Effector memory CD8-positive, alpha-beta T cell (primary cell): ENCODE measurements at regions not wholly inside any gene's neighbourhood (a gene's known extent, or its start where the extent isn't known, plus 50 kb on each side); places are given as distances from the start of the nearest gene placed in this dataset.

Experiments
- ATAC-seq: fragments of 150-1000 bp; cut with Tn5 transposase; replicated peaks from 2 replicates; pipeline ENCODE4 v1.10.0; 2021; ENCODE audit warnings: mild to moderate bottlenecking, moderate library complexity
- DNase-seq, 3 experiments: peaks; one replicate each; pipeline ENCODE4 v3.0.0; 2021
- H3K27ac Mint-ChIP-seq, 2 donors: one replicate each; pipeline ENCODE4 v1.8.0; 2022; ENCODE audit warnings: mild to moderate bottlenecking in 2 of 2, mixed read lengths in 2 of 2, moderate library complexity in 2 of 2
- H3K27me3 Mint-ChIP-seq, 2 donors: one replicate each; pipeline ENCODE4 v1.8.0; 2022; ENCODE audit warnings: mixed read lengths in 2 of 2
- H3K36me3 Mint-ChIP-seq: one replicate; pipeline ENCODE4 v1.8.0; 2022; ENCODE audit warnings: mild to moderate bottlenecking, moderate library complexity, mixed read lengths; ENCODE audit not compliant: insufficient read depth
- H3K4me1 Mint-ChIP-seq, 2 donors: one replicate each; pipeline ENCODE4 v1.8.0; 2022; ENCODE audit warnings: low read depth in 2 of 2, mixed read lengths in 2 of 2
- H3K4me3 Mint-ChIP-seq, 2 donors: one replicate each; pipeline ENCODE4 v1.8.0; 2022; ENCODE audit warnings: mild to moderate bottlenecking in 2 of 2, mixed read lengths in 2 of 2, moderate library complexity in 2 of 2
- H3K9me3 Mint-ChIP-seq, 2 donors: one replicate each; pipeline ENCODE4 v1.8.0; 2022; ENCODE audit warnings: mixed read lengths in 2 of 2

DNA sequence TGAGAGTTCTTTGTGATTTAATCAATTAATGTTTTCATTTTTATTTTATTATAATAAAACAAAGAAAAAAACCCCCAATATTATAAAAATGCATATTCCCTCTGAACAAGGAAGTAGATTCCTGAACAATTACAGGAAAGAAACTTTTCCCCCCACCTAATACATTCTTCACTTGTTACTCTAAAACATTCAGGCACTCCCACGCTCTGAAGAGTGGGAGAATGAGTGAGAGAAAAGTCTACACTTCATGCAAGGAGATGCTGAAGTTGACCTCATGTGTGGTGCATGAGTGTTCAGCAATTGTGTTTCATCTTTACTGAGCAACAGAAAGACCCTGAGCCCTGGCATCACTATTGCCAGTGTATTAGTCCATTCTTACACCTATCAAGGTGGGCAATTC, 244.2 kb upstream of the IGFBP3 start:
- DNase-seq (no peak), ATAC-seq (no peak)
- no peaks in the 10 kb centered on the region for H3K27me3 Mint-ChIP-seq
- H3K4me1 Mint-ChIP-seq, result no peaks in the 10 kb centered on the region
- H3K9me3 Mint-ChIP-seq, result peaks cover 0 to 6% of the 10 kb centered on the region in 2 donors
- H3K27ac Mint-ChIP-seq, result no peak overlapping the region
- no peak overlapping the region for H3K4me3 Mint-ChIP-seq
- no peaks in the 10 kb centered on the region for H3K36me3 Mint-ChIP-seq

DNA sequence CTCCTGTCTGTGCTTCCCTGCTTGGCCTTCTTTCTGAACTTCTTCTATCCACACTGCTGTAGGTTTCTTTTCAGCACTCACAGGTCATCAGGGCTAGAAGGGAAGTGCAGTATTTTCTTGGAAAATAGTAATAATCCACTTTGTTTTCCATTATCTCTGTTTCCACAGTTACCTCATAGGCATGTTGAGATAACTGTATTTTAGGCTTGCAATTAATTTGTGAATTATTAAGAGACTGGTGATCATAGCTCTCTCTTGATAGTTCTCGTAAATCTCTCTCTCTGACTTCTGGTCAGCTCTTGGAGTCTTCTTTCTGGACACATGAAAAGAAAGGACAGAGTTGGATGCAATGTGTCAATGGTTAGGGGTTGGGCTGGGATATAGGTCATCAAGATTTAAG, 243.6 kb upstream of the IGFBP3 start:
- H3K9me3 Mint-ChIP-seq, result peaks cover 0 to 6% of the 10 kb centered on the region in 2 donors
- H3K4me1 Mint-ChIP-seq, result no peaks in the 10 kb centered on the region
- no peaks in the 10 kb centered on the region for H3K27me3 Mint-ChIP-seq
- DNase-seq (no peak), ATAC-seq (no peak)
- H3K4me3 Mint-ChIP-seq, result no peak overlapping the region
- no peak overlapping the region for H3K27ac Mint-ChIP-seq
- H3K36me3 Mint-ChIP-seq, result no peaks in the 10 kb centered on the region

- DNase-seq (no peak), ATAC-seq (no peak)
- H3K36me3 Mint-ChIP-seq, result no peaks in the 10 kb centered on the region
- no peak overlapping the region for H3K27ac Mint-ChIP-seq
- H3K27me3 Mint-ChIP-seq, result no peaks in the 10 kb centered on the region
- H3K4me3 Mint-ChIP-seq, result no peak overlapping the region
- H3K9me3 Mint-ChIP-seq, result peaks cover 0 to 6% of the 10 kb centered on the region in 2 donors
- no peaks in the 10 kb centered on the region for H3K4me1 Mint-ChIP-seq
Measured at GRCh38 chr7:46163246-46163645, 242.2 kb upstream of the IGFBP3 start.

- DNase-seq (no peak), ATAC-seq (no peak)
- H3K27me3 Mint-ChIP-seq, result no peaks in the 10 kb centered on the region
- H3K4me3 Mint-ChIP-seq, result no peak overlapping the region
- no peaks in the 10 kb centered on the region for H3K36me3 Mint-ChIP-seq
- peaks cover 0 to 6% of the 10 kb centered on the region in 2 donors for H3K9me3 Mint-ChIP-seq
- H3K27ac Mint-ChIP-seq, result no peak overlapping the region
- no peaks in the 10 kb centered on the region for H3K4me1 Mint-ChIP-seq
Measured at GRCh38 chr7:46162609-46163008, 241.5 kb upstream of the IGFBP3 start.

- H3K36me3 Mint-ChIP-seq, result no peaks in the 10 kb centered on the region
- H3K4me1 Mint-ChIP-seq, result no peaks in the 10 kb centered on the region
- DNase-seq, result no peak
- H3K4me3 Mint-ChIP-seq, result no peak overlapping the region
- no peak overlapping the region for H3K27ac Mint-ChIP-seq
- no peak for ATAC-seq
- H3K27me3 Mint-ChIP-seq, result no peaks in the 10 kb centered on the region
- peaks cover 0 to 6% of the 10 kb centered on the region in 2 donors for H3K9me3 Mint-ChIP-seq
Measured at GRCh38 chr7:46160861-46161260, 239.8 kb upstream of the IGFBP3 start.

DNA sequence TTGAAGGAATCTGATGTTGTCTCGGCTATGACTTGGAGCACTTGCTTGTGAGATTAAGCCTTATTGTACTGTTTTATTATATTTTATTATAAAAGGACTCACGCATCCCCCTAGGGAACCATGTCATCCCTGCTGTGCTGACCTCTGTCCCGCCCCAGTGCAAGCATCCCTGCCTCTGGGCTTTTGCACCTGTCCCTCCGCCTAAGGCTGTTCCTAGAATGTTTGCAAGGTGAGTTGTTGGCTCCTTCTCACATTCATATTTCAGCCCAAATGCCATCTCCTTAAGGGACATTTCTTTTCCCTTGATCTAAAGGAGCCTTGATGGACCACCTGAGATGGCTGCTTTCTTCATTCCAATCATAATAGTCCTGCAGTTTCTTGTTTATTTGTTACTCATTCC, 236.9 kb upstream of the IGFBP3 start:
- H3K4me1 Mint-ChIP-seq, result no peaks in the 10 kb centered on the region
- no peak overlapping the region for H3K27ac Mint-ChIP-seq
- H3K9me3 Mint-ChIP-seq, result no peaks in the 10 kb centered on the region
- no peak overlapping the region for H3K4me3 Mint-ChIP-seq
- no peak for DNase-seq
- H3K36me3 Mint-ChIP-seq, result no peaks in the 10 kb centered on the region
- H3K27me3 Mint-ChIP-seq, result no peaks in the 10 kb centered on the region
- ATAC-seq, result no peak

GRCh38 chr7:46157404-46157803, 236.3 kb upstream of the IGFBP3 start:
- Mint-ChIP-seq H3K4me1 (no peaks in the 10 kb centered on the region), H3K27ac (no peak overlapping the region), H3K27me3 (no peaks in the 10 kb centered on the region), H3K9me3 (no peaks in the 10 kb centered on the region), H3K4me3 (no peak overlapping the region), H3K36me3 (no peaks in the 10 kb centered on the region)
- no peak for ATAC-seq
- no peak for DNase-seq

- Mint-ChIP-seq H3K4me1 (no peaks in the 10 kb centered on the region), H3K27ac (no peak overlapping the region), H3K27me3 (no peaks in the 10 kb centered on the region), H3K4me3 (no peak overlapping the region), H3K9me3 (no peaks in the 10 kb centered on the region), H3K36me3 (no peaks in the 10 kb centered on the region)
- DNase-seq, result no peak
- no peak for ATAC-seq
Measured at GRCh38 chr7:46156853-46157252, 235.8 kb upstream of the IGFBP3 start.

- H3K36me3 Mint-ChIP-seq, result no peaks in the 10 kb centered on the region
Measured at GRCh38 chr7:46156086-46156485, 235.0 kb upstream of the IGFBP3 start.

DNA sequence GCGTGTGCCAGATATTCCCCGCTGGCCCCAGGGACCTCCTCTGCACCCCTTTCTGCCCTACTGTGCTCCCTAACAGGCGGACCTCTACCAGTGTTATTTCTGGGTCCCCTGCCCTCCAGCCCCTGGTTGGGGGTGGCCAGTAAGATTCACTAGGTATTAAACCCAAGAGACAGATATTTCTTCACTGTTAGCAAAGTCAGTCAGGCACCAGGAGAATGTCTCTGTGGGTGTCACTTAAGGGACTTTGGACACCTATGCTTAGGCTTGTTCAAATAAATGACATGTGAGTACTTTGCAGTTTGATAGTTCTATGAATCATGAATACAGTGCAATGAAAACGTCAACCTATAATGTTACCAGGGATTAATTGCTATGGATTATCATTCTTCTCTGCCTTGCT, 234.3 kb upstream of the IGFBP3 start:
- no peak overlapping the region for H3K27ac Mint-ChIP-seq
- ATAC-seq, result no peak
- no peaks in the 10 kb centered on the region for H3K9me3 Mint-ChIP-seq
- no peak for DNase-seq
- no peaks in the 10 kb centered on the region for H3K27me3 Mint-ChIP-seq
- no peaks in the 10 kb centered on the region for H3K4me1 Mint-ChIP-seq
- H3K4me3 Mint-ChIP-seq, result no peak overlapping the region
- H3K36me3 Mint-ChIP-seq, result no peaks in the 10 kb centered on the region

More at GRCh38 chr7:46156086-46156485, 235.0 kb upstream of the IGFBP3 start:
- DNase-seq, result no peak
- H3K27ac Mint-ChIP-seq, result no peak overlapping the region
- H3K4me3 Mint-ChIP-seq, result no peak overlapping the region
- no peaks in the 10 kb centered on the region for H3K9me3 Mint-ChIP-seq
- no peak for ATAC-seq
- no peaks in the 10 kb centered on the region for H3K27me3 Mint-ChIP-seq
- no peaks in the 10 kb centered on the region for H3K4me1 Mint-ChIP-seq

DNA sequence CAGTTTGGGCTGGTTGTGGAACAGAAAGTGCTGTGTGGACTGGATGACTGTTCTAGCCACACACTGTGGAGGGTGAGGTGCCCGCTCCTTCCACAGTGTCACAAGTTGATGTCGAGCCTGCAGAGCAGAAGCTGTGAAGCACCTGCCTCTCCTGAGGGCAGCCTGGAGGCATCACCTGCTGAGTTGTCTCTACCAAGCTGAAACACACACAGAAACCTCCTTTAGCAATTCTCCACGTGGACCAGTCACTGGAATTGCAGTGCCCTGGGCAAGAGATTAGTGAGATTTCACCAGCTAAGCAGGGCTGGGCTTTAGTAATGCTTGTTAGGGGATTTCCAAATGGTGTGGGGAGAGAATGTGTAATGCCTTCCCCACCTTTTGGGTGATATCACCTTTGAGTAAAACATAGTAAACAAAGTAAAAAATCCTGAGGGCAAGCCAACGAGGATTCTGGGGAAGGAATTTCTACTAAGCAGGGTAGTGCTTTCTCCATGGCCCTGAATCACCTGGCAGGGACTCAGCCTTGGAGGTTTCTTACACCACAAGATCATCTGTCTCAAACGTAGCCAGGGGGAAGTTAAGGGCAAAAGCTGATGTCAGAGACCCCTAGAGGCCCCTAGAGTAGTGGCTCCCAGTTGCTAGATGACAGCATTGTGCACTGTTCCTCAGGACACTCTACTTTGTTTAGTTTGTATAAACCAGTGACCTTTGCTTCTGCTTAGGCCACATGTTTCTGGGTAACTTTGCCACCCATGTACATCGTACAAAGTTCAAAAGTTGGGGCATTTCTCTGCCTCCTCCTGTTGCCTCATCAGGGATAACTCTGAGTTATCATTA, 233.1 kb upstream of the IGFBP3 start:
- Mint-ChIP-seq H3K4me3 (no peak overlapping the region), H3K4me1 (no peaks in the 10 kb centered on the region), H3K9me3 (peaks cover 0 to 3% of the 10 kb centered on the region in 2 donors), H3K36me3 (no peaks in the 10 kb centered on the region), H3K27ac (no peak overlapping the region), H3K27me3 (no peaks in the 10 kb centered on the region)
- DNase-seq, result no peak
- no peak for ATAC-seq

- no peak for DNase-seq
- ATAC-seq, result no peak
- no peaks in the 10 kb centered on the region for H3K27me3 Mint-ChIP-seq
- no peak overlapping the region for H3K4me3 Mint-ChIP-seq
- H3K4me1 Mint-ChIP-seq, result no peaks in the 10 kb centered on the region
- peaks cover 0 to 3% of the 10 kb centered on the region in 2 donors for H3K9me3 Mint-ChIP-seq
- no peaks in the 10 kb centered on the region for H3K36me3 Mint-ChIP-seq
- no peak overlapping the region for H3K27ac Mint-ChIP-seq
Measured at GRCh38 chr7:46153583-46153950, 232.5 kb upstream of the IGFBP3 start.

DNA sequence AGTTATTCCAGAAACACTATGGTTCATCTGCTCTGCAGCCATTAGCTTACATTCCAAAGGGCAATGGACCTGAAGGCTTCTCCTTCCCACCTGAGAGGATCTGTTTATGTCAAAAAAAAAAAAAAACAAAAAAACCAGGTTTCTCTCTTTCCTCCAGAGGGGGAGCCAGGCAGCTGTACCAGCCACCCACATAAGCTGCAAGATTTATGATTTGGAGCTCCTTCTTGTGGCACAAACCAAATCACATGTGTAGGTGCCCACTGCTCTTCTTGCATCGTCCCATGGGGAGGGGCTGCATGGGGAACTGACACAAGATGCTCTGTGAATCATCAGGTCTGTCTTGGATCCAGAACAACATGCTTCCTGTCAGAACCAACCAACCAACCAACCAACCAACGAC, 231.6 kb upstream of the IGFBP3 start:
- DNase-seq (no peak), ATAC-seq (no peak)
- no peaks in the 10 kb centered on the region for H3K36me3 Mint-ChIP-seq
- H3K4me1 Mint-ChIP-seq, result no peaks in the 10 kb centered on the region
- no peak overlapping the region for H3K27ac Mint-ChIP-seq
- peaks cover 0 to 3% of the 10 kb centered on the region in 2 donors for H3K9me3 Mint-ChIP-seq
- no peak overlapping the region for H3K4me3 Mint-ChIP-seq
- H3K27me3 Mint-ChIP-seq, result no peaks in the 10 kb centered on the region

GRCh38 chr7:46150721-46151120, 229.6 kb upstream of the IGFBP3 start:
- ATAC-seq, result no peak
- Mint-ChIP-seq H3K27ac (no peak overlapping the region), H3K4me1 (no peaks in the 10 kb centered on the region), H3K4me3 (no peak overlapping the region), H3K27me3 (no peaks in the 10 kb centered on the region), H3K9me3 (peaks cover 3 to 12% of the 10 kb centered on the region in 2 donors), H3K36me3 (no peaks in the 10 kb centered on the region)
- no peak for DNase-seq
